ENCODE measurements at regions not wholly inside any gene's neighbourhood (a gene's known extent, or its start where the extent isn't known, plus 50 kb on each side); places are given as distances from the start of the nearest gene placed in this dataset.

DNA sequence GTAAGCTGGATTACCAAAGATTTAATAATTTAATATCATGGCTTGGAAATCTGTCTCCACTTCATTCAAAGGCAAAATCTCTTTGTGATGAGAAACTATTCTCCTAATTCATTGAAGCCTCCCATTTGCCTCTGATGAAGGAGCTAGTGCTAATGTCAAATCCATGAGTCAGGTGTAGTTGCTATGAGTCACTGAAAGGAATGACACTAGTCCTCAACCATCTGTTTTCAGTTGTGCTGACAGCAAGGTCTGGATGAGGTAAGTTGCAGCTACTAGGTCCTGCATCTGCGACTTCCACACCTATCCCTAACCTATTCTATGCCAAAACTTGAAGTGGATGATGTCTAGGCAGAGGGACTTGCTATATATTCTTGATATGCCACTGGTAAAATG is 324.0 kb upstream of the UBE2E3 start:
- DNase-seq = no peak

DNA sequence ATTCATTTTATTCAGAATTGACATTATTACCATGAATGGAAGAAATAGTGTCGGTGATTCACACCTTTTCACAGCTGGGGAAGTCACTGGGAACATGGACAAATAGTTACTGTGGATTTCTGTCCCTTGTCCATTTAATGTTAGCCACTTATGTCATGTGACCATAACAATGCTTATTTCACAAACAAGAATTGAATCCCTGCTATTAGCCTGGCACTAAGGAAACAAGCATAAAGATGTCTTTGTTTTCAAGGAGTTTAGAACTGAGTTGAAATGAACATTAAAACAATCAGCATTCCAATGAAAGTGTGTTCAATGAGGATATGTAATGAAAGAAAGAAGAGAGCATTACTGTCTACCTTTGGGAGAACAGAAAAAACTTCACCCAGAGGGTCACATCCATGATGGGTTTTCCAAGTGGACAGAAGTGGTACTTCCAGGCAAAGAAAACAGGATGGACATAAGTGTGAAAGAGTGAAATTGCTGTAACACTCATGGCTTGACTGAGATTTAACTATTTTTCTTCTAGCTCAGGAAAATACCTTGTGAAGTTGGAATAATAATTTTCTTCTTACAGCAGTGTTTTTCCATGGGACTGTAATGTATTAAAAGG is 324.5 kb upstream of the UBE2E3 start:
- DNase-seq = no peak

DNA sequence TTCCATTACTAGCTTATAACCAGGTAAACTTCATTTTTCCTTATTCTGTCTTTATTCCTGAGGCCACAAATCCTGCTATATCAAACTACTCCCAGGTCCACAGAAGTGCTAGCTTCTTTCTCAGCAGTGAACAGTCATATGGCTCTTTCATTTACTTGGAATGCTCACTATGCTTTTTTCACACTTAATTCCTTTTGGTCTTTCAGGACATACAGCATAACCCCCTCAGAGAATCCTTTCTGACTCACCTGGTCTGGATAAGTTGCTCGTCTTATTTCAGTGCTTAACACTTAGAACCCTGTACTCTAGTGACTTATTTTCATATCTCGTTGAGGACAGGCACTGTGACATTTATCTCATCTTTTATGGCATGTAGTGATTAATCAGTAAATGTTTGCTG is 325.0 kb upstream of the UBE2E3 start:
- no peak for DNase-seq

DNA sequence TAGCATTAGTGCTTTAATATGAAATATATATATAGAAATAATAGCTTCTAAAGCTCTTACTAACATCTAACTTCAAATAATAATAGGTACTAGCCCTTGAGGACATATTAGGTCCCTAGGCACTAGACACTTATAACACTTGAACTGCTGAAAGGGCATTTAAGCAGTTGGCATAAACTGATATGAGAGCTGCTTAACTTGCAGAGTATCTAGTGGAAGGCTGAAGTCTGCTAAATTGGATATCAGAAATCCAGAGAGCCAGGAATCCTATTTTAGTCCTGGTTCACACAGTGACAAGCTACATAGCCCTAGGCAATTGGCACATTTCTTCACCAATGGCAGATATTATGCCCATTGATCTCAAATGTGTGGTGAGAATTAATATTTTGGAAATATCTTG is 326.9 kb upstream of the UBE2E3 start:
- DNase-seq = no peak

DNA sequence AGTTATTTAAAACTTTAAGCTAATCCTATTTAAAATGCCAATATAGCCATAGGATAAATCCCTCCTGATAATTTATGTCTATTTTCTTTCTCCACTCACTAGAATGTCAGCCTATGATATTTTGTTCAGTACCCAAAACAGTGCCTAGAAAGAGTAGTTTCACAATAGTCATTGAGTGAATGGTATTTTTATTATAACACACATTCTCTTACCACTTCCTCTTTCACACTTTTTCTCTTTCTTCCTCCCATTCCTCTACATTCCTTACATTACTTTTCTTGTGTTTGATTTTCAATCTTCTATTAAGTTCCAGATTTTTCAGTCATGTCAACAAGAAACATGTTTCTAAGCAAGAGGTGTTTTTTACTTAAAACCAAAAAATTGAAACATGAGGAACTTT is 327.6 kb upstream of the UBE2E3 start:
- DNase-seq = no peak

DNA sequence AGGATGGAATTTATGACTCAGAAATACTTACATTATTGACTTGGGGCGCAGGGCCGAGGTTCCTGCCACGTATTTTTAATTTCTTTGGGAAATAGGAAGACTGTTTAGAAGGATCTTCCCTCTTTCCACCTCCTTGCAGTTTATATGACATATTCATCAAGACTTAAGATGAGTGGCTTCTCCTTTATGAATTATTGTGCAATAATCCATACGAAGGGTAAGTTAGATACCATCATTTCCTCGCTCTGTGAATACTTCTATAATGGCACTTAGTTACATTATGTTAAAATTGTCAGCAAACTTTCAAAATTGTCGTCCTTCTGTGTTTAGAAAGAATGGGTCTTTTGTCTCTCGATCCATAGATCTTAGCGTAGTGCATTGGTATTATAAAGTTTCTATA is 328.8 kb upstream of the UBE2E3 start:
- DNase-seq = no peak

DNA sequence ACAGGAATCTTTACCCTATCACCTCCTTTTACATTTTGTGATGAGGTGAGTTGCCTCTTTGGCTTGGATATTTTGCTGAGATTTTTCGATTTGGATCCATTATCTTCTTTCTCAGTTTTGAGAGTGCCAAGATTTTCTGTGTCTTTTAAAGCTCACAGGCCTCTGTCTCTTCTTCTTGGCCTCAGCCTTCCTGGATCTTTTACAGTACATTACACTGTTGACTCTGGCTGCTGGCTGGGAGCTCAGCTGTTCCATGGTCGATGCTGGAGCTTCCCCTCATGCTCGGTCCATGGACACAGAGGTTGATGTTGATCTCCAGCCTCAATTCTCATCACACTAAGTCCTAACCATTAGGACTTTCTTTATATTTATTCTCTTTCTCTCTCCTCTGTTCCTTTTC is 332.8 kb upstream of the UBE2E3 start:
- no peak for DNase-seq

DNA sequence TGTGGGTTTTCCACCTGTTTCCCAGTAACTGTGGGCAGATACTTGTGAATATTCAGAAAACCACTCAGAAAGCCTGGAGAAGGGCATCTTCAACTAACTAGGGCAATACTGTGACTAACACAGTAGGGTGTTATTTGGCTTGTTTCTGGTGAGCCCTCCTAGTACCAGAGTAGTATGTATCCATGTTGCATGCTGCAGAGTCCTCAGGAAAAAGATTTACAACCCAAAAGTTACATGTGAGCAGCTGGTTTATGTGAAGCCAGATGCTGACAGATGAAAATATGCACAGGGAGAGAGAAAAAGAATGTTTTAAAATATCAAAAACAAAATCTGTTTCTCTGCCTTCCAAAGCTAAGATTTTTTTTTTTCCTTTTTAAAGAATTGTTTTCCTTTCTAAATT is 333.2 kb upstream of the UBE2E3 start:
- DNase-seq = no peak

DNA sequence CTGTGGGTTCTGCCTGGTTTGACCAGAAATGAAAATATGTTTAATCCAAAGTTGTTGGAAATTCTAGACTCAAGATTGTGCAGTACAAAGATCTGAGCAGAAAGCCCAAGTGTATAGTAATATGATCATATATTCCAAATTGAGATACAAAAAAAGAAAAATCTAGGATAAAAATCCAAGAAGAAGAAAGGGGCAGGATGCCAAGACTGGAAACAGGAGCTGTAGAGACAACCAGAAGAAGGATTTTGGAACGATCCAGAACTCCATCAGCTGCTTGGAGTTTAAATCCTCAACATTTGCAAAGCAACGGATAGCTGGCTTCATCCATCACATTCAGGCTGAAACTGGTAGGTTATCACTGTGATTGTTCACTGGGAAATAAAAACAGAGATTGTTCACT is 333.6 kb upstream of the UBE2E3 start:
- no peak for DNase-seq

DNA sequence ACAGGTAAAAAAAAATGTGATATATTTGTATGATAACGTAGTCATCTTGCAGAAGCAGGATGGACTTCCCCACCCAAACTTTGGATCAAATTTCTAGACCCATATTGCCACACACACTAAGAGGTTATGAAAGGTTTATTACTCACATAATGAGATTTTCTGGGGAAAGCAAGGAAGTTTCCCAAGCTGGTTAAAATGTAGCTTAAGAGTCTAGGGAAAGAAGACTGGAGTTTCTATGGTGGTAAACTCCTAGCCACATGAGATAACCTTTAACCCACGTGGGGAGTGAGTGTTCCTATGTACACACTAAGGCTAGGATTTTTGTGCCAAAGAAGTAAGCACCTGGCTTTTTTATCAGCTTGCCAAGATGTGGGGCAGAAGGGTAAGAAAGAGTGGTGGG is 335.7 kb upstream of the UBE2E3 start:
- DNase-seq = no peak

DNA sequence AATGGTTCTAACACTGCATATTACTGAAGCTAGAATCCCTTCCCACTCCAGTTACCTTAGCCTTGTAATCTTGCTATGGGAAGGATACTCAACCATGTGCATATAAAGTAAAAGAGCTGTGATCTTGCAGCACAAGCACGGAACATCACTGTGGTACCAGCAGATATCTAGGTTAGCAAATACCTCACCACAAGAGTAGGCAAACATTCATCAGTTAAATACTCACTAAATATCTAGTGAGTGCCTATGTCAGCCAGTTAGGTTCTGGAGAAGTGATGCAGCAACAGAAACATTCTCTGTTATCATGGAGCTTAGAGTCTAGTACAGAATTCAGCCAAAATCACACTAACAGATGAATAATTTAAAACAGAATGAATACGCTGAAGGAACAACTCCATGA is 349.6 kb upstream of the UBE2E3 start:
- no peak for DNase-seq

DNA sequence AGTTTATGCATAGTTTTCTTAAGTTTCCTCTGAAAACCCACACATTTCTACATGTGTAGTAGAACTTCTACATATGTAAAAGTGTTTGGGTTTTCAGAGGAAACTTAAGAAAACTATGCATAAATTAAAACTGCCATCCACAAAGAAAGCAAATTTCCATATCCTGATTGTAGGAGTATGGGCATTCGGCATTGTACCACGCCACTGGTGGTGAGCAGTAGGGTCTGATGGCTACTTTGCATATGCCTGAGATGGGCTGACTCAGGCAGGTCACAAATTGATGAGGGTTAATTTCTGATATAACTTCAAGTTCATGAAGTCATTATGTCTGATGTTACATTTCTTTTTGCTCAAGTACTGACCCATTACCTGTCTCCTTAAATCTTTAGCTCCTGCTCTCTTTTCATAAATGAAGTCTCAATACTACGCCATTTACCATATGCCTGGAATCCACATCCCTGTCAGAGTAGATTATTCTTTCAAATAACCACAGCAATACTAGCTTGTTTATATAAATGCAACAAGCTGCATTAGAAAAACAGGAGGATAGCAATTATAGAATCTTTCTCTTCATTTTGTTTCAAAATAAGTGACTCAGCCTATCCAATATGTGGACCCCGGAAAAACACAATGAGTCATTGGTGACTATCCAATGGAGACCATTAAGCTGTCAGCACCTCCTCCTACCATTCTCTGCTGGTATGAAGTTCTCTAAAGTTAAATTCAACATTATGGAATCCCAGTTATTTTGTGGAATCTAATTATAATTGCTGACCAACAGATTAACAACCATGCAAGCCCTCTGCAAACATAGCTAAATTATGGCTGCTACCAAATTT is 355.2 kb upstream of the UBE2E3 start:
- no peak for DNase-seq

DNA sequence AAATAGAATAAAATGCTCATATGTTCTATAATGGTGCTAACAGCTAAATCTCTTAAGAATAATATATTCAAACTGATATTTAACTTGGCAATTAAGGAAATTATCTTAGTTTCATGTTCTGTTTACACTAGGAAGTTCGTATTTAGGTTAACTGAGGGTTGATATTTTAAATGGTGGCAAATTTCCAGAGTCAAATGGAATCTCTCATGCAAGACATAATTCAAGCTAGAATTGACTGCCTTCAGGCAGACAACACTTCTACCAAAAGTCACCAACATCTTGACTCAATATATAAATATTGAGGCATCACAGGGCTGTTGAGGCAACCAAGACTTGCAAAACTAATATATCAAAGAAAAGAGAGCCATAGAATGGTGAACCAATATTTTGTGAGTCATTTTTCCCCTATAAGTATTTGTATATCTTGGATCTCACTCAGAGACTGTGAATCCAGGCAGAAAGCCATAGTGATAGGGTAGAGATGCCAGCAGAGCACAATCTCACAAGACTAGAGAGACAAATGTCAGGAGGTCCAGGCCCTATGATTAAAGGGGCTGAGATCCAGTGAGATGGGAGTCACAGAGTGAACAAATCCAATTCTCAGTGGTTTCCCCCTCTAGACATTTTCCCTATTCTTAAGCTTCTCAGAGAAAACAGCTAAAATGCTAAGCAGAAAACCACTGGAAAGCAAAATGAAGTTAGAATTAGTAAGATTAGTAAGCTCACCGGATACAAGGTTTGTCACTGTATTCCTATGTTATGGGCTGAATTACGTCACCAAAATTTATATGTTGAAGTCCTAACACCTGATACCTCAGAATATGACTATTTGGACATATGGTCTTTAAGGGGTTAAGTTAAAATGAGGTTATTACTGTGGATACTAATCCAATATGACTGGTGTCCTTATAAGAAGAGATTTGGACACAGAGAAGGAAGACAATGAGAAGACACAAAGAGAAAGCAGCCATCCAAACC is 358.2 kb upstream of the UBE2E3 start:
- no peak for DNase-seq

DNA sequence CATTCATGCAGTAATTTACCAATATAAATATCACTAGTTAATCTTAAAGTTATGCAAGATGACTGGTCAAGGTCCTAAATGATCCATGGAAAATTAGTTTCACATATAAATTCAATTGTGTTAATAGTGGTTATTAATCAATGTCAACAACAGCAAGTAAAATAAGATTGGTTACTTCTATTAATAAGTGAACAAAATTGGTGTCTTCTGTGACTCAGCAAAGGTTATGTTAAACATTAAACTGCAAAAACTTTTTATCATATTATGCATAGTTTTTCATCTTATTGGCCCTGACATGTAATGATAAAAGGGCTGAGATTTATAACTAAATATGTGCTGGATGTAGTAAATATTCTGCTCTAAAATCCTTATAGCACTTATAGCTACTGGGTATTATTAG is 359.0 kb upstream of the UBE2E3 start:
- no peak for DNase-seq

DNA sequence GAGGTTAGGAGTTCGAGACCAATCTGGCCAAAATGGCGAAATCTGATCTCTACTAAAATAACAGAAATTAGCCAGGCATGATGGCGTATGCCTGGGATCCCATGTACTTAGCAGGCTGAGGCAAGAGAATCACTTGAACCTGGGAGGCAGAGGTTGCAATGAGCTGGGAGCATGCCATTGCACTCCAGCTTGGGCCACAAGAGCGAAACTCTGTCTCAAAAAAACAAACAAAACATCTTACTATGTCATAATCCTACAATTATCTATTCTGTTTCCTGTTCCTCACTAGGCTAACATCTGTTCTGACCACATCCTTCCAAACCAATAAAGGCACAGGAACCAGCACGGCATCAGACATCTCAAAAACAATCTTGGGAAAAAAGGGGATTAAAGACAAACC is 361.8 kb upstream of the UBE2E3 start:
- no peak for DNase-seq

DNA sequence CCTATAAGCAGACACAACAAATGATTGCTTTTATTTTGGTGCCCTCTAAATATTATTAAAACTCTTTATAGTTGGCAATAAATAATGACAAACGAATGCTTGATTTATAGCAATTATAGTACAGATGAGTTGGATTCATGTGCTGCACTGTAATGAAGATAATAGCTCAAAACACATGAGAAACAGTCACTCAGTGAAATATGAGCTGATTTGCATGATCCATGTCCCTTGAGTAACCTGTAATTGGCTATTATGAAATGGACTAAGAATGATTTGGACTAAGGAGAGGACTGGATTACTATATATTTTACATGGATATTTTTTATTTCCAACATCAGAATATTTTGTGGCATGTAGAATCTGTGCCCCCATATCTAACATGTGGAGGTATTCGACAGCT is 365.6 kb upstream of the UBE2E3 start:
- DNase-seq = no peak

DNA sequence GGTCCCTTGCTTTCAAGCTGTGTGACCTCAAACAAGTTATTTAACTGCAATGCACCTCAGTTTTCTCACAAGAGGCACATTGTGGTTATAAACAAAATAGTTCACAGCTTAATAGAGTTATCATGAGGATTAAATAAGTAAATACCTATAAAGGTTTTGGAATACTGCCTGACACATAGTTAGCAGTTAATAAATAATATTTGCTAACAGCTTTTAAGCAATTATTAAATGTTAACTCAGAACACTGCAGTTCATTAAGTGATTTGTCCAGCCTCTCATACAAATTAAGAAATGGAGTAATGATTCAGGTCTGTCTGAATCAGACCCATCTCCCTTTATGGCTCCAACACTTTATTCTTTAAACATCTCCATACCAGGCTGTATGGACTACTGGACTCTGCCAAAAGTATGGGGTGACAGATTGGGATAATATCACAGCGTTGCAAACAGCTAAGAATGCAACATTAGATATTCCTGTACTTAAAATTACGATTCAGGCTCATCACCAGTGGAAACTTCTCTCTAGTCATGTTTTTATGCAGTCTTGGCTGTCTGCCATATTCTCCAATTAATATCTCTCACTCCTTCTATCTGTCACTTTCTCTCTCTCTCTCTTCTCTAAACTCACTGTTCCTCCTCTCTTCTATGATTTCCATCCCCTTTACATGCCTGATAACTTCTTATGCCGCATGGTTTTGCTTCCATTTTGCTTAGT is 370.6 kb upstream of the UBE2E3 start:
- DNase-seq = no peak

DNA sequence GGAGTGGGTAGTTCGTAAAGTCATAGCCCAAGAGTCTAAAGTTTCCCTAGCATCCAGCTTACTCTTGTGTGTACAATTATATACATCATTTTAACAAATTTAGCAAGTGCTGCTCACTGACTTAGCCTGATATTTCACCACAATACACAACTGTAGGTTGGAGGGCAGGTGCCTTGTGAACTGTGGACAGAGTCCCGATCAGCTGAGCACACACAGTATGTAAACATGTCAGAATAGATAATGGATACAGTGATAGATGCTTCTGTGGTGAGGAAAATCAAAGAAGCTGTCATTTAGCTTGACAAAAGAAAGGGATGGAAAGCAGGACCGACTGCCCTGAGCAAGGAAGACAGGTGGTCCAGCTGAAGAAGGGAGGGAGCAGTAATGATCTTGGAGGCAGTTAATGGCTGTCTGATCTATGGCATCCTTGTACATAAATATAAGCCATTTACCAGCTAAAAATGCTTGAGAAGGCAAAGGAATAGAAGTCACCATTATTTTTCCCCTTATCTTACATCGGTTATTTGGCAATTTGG is 372.8 kb upstream of the UBE2E3 start:
- DNase-seq = no peak

DNA sequence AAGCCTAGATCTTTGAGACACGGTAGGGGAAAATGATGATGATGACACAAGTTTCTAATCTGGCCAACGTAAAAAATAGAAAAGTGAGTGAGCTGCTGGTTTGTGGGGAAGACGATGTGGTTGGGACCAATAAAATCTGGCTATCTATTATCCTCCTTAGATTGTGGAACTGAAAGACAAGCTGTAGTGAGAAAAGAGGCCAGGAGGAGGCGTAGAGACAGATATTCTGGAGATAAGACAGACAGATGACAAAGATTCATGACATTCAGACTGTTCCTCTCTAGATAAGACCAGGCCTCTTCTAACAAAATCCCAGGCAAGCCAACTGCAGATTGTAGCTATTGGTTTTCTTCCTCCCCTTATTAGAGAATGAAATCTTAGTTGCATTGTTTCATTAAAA is 376.3 kb upstream of the UBE2E3 start:
- no peak for DNase-seq

DNA sequence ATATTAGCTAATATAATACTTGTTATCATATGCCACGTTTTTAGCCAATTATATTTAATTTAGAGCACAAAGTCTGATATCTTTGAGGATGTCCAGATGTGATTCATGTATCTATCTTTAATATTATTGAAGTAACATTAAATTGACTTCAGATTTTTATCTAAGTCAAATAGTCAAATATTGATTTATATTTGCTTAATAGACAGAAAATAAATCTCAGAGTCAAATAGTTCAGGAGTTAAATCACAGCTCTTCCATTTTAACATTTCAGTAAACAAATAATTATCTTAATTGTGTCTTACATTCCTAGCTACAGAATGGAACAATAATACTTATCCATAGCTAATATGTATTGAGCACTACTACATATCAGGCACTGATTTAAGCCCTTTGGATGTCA is 379.4 kb upstream of the UBE2E3 start:
- DNase-seq = no peak

DNA sequence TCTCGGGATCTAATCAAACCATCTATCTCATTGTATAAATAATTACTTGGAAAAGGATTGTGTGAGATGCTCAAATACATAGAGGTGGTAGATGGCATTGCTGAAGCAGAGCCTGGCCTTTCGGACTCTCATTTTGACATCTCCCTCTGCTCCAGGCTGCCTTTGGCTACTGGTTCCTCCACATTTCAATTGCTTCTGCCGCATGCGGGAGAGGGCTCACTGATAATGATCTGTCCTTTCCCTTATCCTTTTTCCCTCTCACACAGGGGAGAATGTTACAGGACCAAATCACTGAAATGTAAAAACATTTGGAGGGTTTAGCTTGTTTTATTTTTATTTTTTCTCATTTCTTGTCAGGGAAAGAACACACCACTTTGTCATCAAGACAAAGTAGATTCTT is 380.6 kb upstream of the UBE2E3 start:
- DNase-seq = no peak

DNA sequence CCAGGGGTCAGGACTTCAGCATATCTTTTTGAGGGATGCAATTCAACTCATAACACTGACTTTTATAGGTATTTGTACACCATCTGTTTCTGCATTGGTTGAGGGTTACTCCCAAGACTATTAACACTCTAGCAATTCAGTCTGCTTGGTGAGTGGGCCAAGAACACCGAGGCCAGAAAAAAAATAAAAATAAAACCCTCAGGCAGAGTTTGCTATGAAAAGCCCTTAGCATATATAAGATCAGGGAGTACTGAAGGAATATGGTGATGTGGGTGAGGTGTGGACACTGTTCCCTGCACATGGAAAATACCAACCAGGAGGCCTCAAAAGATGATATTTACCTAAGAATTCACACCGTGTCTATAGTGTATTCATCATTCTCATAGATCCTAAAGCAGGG is 383.2 kb upstream of the UBE2E3 start:
- no peak for DNase-seq

DNA sequence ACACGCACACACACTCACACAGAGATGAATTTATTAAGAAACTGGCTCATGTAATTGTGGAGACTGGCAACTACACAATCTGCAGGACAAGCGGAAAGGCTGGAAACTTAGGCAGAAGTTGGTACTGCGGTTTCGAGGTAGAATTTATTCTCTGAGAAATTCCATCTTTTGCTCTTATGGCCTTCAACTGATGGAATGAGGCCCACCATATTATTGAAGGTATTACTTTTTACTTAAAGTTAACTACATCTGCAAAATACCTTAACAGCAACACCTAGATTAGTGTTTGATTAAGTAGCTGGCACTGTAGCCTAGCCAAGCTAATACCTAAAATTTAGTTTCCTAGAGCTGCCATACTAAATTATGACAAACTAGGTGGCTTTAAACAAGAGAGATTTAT is 384.0 kb upstream of the UBE2E3 start:
- no peak for DNase-seq

All from activated gamma-delta T cell treated with Interleukin-2 at 50 U/mL for 16 hours (primary cell).